CD1c-positive myeloid dendritic cell (primary cell): ENCODE measurements at regions not wholly inside any gene's neighbourhood (a gene's known extent, or its start where the extent isn't known, plus 50 kb on each side); places are given as distances from the start of the nearest gene placed in this dataset.

Experiments used
- DNase-seq: peaks from one replicate; pipeline ENCODE4 v3.0.0-alpha.2; 2016; ENCODE audit errors: extremely low spot score

DNA sequence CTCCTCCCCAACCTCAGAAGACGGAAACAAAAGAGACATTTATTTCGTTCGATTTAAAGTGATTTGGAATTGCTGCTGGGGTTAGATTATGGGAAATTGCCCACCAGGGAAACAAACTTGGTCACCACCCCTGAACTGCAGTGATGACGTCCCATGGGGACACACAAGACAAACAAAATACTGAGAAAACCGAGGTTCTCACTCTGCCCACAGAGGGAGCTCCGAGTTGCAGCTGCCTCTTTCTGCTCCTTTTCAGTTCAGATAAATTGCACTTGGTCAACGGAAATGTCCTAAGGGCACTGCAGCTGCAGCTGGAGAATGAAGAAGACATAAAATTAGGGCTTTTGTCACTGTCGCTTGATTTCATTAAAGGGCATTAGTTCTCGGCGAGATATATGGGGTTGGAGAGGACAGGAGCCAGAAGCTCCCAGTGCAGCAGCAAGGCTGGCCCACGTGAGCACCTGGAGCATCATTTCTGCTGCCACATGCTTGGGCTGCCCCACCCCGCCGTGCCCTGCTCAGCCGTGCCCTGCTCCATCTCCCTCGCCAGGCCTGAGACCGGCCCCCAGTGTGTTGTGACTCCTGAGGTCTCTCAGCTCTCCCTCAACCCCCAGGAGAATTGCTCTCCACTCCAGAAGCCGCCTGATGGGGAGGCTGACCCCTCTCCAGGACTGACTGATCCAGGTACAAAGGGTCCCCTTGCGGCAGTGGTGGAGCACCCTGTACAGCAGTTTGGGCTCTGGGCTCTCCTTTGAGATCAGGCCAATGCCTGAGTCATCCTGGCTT, 231.7 kb upstream of the AJAP1 start:
- no peak for DNase-seq

DNA sequence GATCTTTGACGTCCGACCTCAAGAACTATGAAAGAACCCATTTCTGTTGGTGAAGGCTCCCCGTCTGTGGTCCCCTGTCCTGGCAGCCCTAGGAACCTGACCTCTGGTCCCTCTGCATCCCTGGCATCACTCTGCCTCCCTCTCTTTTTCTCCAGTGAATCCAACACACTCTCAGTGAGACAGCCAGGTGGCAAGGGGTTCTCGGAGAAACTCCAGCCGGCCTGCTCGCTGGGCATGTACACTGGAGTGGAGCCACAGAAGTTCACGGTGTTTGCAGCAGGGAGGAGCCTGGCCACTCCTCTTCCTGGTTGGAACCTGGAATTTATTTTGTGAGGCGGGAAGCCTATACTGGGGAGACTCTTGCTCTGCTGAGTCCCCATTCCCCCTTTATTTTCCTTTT, 230.2 kb upstream of the AJAP1 start:
- DNase-seq: no peak

GRCh38 chr1:4424766-4425165, 229.6 kb upstream of the AJAP1 start:
- no peak for DNase-seq

- DNase-seq: no peak
Observed at GRCh38 chr1:4425892-4426291, 228.5 kb upstream of the AJAP1 start.

DNA sequence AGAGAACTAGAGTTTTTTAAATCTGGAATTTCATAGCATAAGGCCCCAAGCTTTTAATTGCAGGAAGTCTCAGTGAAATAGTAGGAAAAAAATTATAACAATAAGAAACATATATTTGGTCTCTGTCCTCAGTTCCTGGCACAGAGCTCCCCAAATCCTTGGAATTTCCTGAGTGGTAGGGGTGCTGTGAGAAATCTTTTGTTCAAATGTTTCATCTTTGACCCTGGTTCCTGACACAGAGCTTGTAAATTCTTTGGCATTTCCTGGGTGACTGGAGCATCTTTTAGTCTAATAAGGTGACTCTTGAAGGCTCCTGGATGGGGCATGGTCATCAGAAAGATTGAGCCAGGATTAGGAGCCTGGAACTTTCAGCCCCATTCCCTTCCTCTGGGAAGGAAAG, 225.7 kb upstream of the AJAP1 start:
- DNase-seq: no peak

DNA sequence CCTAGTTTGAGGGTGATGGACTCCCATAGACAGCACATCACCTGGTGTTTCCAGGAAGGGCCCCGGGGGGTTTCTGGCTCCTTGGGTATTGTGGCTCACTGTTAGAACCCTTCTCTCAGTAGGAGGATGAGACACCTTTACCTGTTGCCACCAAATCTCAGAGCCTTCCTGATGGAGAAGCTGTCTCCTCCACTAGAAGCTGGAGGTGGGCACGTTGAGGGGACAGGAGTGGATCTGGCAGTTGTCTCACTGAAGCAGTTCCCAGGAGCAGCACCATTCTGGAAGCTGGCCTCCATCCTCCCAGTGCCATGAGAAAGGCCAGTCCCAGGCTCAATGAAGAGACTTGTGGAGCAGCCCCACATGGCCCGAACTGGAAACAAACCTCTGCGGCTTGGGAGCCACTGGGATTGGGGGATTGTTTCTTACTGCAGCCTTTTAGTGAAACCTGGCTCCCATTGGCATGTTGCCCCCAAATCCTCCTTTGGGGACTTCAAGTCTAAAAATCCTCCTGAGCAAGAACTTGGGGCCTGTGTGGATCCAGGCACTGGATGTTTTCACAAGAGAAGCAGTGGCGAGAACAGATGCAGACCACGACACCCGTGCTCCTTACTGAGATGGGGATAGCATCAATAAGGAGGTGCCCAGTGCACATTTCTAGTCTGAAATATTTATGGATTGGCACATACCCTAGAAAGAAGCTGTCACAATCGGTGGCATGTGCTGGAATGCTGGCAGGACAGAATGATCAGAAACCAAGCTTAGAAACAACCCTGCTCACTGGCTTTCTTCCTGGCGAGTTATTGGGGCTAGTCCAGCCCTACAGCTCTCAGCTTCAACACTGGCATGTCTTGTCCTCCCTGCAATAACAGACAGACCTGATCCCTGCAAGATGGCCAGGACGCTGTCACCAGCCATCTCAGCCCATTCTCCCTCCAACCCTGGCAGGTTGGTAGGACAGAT, 223.7 kb upstream of the AJAP1 start:
- no peak for DNase-seq

- no peak for DNase-seq
Observed at GRCh38 chr1:4431491-4431890, 222.9 kb upstream of the AJAP1 start.

GRCh38 chr1:4433075-4433474, 221.3 kb upstream of the AJAP1 start:
- no peak for DNase-seq

GRCh38 chr1:4444086-4444485, 210.3 kb upstream of the AJAP1 start:
- no peak for DNase-seq

DNA sequence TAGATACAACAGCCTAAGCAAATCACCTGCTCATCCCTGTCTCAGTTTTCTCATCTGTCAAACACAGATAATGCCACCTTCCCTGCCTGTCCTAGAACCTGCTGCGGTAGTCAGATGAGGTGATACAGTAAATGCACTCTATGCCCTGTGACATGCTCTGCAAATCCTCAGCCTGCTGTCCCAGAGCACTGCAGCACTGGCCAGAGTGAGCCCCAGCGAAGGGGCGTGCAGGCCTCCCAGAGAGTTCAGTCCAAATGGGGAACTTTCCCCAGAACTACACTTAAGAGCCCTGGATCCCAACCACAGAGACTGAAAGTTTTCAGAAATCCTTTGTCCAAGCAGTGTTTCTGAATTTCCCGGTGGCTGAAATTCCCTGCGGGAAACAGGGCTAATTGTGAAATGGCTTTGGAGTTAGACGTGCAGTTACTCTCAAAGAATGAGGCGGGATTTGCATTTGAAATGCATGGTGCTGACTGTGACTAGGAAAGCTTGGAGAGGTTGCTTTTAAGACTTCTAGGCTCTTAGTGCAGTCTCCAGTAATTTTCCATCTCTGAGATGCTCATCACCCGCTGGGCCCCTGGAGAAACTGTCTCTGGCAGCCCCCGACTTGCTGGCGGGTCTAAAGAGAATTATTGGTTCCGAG, 206.5 kb upstream of the AJAP1 start:
- no peak for DNase-seq

DNA sequence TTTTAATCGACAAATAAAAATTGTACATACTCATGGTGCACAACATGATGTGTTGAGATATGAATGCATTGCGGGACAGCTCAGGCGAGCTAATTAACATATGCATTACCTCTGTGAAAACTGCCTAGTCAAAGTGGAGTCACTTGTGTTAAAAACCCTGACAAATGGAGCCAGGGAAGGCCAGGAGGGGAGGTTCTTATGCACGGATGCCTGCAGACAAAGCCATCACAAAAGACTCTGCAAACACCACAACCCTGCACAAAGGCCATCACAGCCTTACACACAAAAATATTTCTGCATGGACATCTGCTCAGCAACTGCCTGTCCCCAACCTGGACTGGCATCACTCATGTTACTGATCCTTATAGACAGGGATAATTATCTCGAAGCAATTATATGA, 204.4 kb upstream of the AJAP1 start:
- no peak for DNase-seq

DNA sequence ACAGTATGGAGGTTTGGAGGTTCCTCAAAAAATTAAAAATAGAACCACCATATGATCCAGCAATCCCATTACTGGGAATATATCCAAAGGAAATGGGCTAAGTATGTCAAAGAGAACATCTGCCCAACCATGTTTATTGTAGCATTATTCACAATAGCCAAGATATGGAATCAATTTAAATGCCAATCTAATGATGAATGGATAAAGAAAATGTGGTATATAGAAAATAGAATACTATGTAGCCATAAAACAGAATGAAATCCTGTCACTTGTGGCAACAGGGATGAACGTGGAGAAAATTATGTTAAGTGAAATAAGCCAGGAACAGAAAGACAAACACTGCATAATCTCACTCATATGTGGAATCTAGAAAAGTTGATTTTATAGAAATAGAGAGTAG, 201.7 kb upstream of the AJAP1 start:
- no peak for DNase-seq

GRCh38 chr1:4460052-4460451, 194.4 kb upstream of the AJAP1 start:
- DNase-seq: no peak

DNA sequence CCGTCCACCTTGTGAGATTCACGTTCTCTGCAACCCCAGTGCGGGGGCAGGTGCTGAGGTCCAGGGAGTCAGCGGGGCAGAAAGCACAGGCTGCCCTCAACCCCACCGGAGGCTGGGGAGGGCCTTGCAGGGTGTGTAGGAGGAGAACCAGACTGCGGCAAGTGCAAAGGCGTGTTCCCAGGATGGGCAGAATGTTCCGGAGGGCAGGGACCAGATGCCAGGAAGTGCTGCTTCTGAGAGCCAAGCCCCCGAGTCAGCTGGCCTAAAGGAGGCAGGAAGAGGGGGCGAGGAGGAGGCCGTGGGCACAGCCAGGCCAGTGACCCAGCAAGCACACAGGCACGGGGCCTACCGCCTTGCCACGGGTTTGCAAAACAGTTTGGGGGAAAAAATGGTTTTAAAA, 193.8 kb upstream of the AJAP1 start:
- no peak for DNase-seq

DNA sequence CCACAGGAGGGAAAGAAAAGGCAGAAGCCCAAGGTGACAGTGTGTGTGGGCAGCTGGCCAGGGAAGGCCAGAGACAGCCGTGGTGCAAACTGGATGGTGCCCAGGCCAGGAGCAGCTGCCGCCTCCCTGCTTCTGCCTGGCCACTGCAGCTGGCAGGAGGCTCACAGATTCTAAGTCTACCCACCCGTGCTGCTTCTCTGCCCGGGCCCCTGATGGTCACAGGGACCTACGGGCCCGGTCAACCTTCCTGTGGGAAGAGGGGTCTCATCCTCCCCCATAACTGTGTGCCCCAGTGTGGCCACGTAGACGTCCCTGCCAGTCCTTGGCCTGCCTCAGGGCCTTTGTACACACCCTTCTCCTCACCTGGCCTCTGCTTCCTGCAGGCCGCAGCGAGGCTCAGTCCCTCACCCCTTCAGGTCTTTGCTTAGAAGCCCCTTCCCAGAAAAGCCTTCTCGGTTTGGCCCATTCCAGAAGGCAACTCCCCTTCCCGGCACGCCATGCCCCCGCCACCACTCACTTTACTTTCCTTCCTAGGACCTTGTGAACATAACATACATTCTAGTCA, 192.6 kb upstream of the AJAP1 start:
- no peak for DNase-seq

GRCh38 chr1:4462831-4463484, 191.5 kb upstream of the AJAP1 start:
- DNase-seq: no peak

DNA sequence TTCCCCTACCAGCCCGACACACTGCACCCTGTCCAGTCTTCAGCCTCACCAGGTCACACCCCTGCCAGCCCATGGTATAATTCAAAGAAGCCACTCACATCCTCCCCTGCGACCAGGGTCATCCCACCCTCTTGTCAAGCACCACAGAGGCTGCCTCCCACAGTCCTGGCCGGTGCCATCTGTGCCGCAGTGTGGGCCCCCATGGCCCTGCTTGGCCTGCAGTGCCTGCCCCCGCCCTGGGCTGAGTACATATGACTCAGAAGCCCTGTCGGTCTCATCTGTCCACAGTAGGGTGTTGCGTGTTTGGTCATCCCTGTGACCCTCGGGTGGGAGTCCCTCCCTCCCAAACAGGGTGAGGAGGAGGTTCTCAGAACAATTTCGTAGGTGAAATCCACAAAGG, 190.8 kb upstream of the AJAP1 start:
- no peak for DNase-seq

DNA sequence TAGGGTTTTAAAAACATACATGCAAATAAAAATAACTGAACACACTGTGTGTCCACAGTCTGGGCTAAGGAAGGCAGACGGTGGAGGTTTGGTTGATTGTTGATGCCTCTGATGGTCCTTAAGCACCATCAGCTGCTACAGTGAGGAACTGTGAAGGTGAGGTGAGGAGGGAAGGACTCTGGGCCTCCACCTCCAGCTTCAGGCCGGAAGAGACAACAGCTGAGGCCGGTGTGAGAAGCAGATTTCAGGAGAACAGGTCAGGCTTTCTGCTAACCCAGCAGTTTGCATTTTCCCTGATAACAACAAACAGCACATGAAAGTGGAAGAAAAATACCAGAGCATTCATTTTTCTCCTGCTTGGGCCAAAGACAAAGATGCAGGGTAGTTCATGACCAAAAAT, 189.9 kb upstream of the AJAP1 start:
- DNase-seq: no peak

DNA sequence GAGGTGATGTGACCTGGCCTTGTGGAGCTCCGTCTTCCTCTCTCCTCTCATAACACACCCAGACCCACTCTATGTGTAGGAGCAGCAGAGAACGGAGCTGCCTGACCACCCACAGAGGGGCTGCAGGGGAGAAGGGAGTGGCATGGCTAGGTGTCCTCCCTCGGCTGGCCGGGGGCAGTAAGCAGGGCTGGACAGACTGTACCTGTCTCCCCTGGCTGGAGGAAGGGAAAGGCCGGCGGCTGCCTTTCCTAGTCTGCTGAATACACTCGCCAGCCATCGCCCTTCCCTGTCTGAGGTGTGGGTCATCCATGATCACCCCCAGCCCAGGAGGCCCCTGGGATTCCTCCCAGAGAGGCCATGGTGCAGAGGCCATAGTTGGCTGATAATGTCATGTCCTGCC, 187.2 kb upstream of the AJAP1 start:
- no peak for DNase-seq

GRCh38 chr1:4468386-4468785, 186.0 kb upstream of the AJAP1 start:
- no peak for DNase-seq

- DNase-seq: no peak
Observed at GRCh38 chr1:4468804-4469514, 185.4 kb upstream of the AJAP1 start.
